ENCODE measurements at regions not wholly inside any gene's neighbourhood (a gene's known extent, or its start where the extent isn't known, plus 50 kb on each side); places are given as distances from the start of the nearest gene placed in this dataset.

DNA sequence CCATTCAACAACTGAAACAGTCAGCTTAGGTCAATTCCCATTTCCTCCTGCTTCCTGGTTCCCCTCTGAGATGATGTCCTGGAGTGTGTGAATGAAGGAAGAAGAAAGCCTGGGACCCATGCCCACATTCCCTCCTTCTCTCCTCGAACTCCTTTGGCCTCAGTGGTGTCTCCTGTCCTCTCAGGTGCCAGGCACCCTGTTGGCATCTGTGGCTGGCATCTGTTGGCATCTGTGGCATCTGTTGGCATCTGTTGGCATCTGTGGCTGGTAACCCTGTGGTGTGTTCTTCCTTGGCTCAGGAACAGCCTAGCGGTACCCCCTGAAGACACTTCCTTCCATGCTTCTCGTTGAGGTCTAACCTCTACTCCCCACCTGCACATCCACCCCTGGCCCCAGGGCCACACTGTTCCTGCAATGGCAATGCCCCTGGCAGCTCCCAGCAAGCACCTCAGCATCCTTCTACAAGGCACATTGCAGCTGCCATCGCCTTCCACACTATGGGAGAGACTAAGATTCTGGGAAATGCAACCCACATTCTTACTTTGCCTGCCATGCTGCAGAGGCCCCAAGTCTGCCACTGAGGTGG lies 114.4 kb upstream of the NEBL start:
- no peak overlapping the region for H3K4me3 ChIP-seq
- CTCF ChIA-PET = no interaction called here
- no peak for ATAC-seq
- 9% methylated on average over 4 of the region's 4 CpGs for WGBS (ENCODE audit: insufficient coverage, insufficient replicate concordance, low lambda C conversion rate, missing lambda C conversion rate)
- SMC1A ChIA-PET (ENCODE audit: uncharacterized antibody, unreplicated experiment) = interaction anchor here (0.6 kb wide), 1 partner anchor 32 kb away, joined by 3 read pairs; no protein-coding TSS in a partner anchor
- no peak overlapping the region for H3K27ac ChIP-seq (ENCODE audit: control insufficient read depth, insufficient read depth)
- intact Hi-C loops (cut with micrococcal nuclease; ENCODE audit: unreplicated experiment) = no loop called here
- in situ Hi-C loops (cut with MboI) = no loop called here
- DNase-seq (ENCODE audit: low read depth, low spot score) = no peak
- POLR2A ChIA-PET = no interaction called here
- no peaks in the 10 kb centered on the region for H3K36me3 ChIP-seq (ENCODE audit: control insufficient read depth in 2 of 2, insufficient read depth in 2 of 2, low read length in 1 of 2)
- RAD21 ChIA-PET (ENCODE audit: unreplicated experiment) = no interaction called here
- H3K27me3 ChIP-seq (replicated peaks in 1 of 2; ENCODE audit: control insufficient read depth in 2 of 2, insufficient read depth in 2 of 2, low read length in 1 of 2) = no peaks in the 10 kb centered on the region; a peak in 1 of 4 replicates
- H3K4me1 ChIP-seq (ENCODE audit: control insufficient read depth, insufficient read depth, low read length) = no peaks in the 10 kb centered on the region
- FAIRE-seq = no peak
- H3K79me2 ChIP-seq (ENCODE audit: control insufficient read depth, insufficient read depth, low read length) = no peaks in the 10 kb centered on the region
- H3K9ac ChIP-seq (ENCODE audit: control insufficient read depth, insufficient read depth, low read length) = no peak overlapping the region
- H3K4me2 ChIP-seq (ENCODE audit: control insufficient read depth, insufficient read depth) = no peak overlapping the region
- H3K9me3 ChIP-seq (replicated peaks; ENCODE audit: control insufficient read depth, insufficient read depth, low read length) = no peaks in the 10 kb centered on the region
- H2AFZ ChIP-seq (ENCODE audit: control insufficient read depth, low read depth, low read length) = no peak overlapping the region
- no peaks in the 10 kb centered on the region for H4K20me1 ChIP-seq (ENCODE audit: control insufficient read depth, insufficient read depth)
- no TSS peak for BruUV-seq (replicated peaks)
- TF ChIP-seq NFIC (IDR thresholded peaks at IDR 0.05; ENCODE audit: low read depth, low read length) (no peak), MEF2B (IDR thresholded peaks at IDR 0.05; ENCODE audit: partially characterized antibody, poor library complexity, severe bottlenecking) (no peak), RCOR1 (conservative IDR thresholded peaks at IDR 0.05; ENCODE audit: low read depth, low read length) (no peak), ZNF274 (IDR thresholded peaks at IDR 0.05; ENCODE audit: insufficient read depth, insufficient read length) (no peak), EGR1 (IDR thresholded peaks at IDR 0.05; ENCODE audit: borderline replicate concordance in 1 of 2, low read depth in 2 of 2, low read length in 2 of 2) (no peak), GABPA (IDR thresholded peaks at IDR 0.05; ENCODE audit: low read depth) (no peak), CHD2 (IDR thresholded peaks at IDR 0.05; ENCODE audit: borderline replicate concordance, low read depth, low read length) (no peak), ZNF24 (IDR thresholded peaks at IDR 0.05) (no peak)
- TF ChIP-seq, protein P1, sequence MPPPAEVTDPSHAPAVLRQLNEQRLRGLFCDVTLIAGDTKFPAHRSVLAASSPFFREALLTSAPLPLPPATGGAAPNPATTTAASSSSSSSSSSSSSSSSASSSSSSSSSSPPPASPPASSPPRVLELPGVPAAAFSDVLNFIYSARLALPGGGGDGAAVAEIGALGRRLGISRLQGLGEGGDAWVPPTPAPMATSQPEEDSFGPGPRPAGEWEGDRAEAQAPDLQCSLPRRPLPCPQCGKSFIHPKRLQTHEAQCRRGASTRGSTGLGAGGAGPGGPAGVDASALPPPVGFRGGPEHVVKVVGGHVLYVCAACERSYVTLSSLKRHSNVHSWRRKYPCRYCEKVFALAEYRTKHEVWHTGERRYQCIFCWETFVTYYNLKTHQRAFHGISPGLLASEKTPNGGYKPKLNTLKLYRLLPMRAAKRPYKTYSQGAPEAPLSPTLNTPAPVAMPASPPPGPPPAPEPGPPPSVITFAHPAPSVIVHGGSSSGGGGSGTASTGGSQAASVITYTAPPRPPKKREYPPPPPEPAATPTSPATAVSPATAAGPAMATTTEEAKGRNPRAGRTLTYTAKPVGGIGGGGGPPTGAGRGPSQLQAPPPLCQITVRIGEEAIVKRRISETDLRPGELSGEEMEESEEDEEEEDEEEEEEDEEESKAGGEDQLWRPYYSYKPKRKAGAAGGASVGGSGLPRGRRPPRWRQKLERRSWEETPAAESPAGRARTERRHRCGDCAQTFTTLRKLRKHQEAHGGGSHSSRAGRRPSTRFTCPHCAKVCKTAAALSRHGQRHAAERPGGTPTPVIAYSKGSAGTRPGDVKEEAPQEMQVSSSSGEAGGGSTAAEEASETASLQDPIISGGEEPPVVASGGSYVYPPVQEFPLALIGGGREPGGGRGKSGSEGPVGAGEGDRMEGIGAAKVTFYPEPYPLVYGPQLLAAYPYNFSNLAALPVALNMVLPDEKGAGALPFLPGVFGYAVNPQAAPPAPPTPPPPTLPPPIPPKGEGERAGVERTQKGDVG (CRISPR knock-in tag; IDR thresholded peaks at IDR 0.05) = no peak
- TF ChIP-seq, protein P2, sequence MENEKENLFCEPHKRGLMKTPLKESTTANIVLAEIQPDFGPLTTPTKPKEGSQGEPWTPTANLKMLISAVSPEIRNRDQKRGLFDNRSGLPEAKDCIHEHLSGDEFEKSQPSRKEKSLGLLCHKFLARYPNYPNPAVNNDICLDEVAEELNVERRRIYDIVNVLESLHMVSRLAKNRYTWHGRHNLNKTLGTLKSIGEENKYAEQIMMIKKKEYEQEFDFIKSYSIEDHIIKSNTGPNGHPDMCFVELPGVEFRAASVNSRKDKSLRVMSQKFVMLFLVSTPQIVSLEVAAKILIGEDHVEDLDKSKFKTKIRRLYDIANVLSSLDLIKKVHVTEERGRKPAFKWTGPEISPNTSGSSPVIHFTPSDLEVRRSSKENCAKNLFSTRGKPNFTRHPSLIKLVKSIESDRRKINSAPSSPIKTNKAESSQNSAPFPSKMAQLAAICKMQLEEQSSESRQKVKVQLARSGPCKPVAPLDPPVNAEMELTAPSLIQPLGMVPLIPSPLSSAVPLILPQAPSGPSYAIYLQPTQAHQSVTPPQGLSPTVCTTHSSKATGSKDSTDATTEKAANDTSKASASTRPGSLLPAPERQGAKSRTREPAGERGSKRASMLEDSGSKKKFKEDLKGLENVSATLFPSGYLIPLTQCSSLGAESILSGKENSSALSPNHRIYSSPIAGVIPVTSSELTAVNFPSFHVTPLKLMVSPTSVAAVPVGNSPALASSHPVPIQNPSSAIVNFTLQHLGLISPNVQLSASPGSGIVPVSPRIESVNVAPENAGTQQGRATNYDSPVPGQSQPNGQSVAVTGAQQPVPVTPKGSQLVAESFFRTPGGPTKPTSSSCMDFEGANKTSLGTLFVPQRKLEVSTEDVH (IDR thresholded peaks at IDR 0.05; ENCODE audit: low read depth, partially characterized antibody) = no peak
